PC-3 (cell line): ENCODE measurements at regions not wholly inside any gene's neighbourhood (a gene's known extent, or its start where the extent isn't known, plus 50 kb on each side); places are given as distances from the start of the nearest gene placed in this dataset.

ENCODE experiments used
- ATAC-seq: fragments of 200-7000 bp; cut with Tn5 transposase; 2 replicates; pipeline ENCODE4 v1.9.1; 2020; ENCODE audit warnings: mild to moderate bottlenecking, moderate library complexity
- BruUV-seq: library from RNA; stranded (reverse); fragments of 400-500 nt; replicated peaks from 2 replicates; lab custom pipeline; 2021; lab: Mats Ljungman, UMichigan
- CTCF ChIA-PET: fragments of 300-600 bp; sonication (Branson Sonifier 250); formaldehyde crosslinking; loops from one replicate; lab custom pipeline; 2022; ENCODE audit warnings: antibody characterized with exemption; lab: Charles Lee
- POLR2A ChIA-PET: fragments of 300-600 bp; sonication (Branson Sonifier 250); formaldehyde crosslinking; loops from one replicate; lab custom pipeline; 2022; ENCODE audit warnings: antibody characterized with exemption; ENCODE audit not compliant: unreplicated experiment; lab: Charles Lee
- DNase-seq: peaks from one replicate; pipeline ENCODE4 v3.0.0-alpha.2; 2015
- H2AFZ ChIP-seq: fragments of 300-600 bp; sonication (generic); 2 replicates; pipeline ENCODE4 v1.6.0; 2016; ENCODE audit warnings: antibody characterized with exemption, low read length
- H3F3A ChIP-seq: fragments of 300-600 bp; sonication (generic); one replicate; pipeline ENCODE4 v1.6.0; 2017; ENCODE audit warnings: antibody characterized with exemption, low read length, control low read depth, mild to moderate bottlenecking; ENCODE audit not compliant: unreplicated experiment
- H3K27ac ChIP-seq: fragments of 300-600 bp; sonication (generic); 2 replicates; pipeline ENCODE4 v1.5.1; 2016; ENCODE audit warnings: mild to moderate bottlenecking, low read length
- H3K27me3 ChIP-seq: fragments of 300-600 bp; sonication (generic); 2 replicates; pipeline ENCODE4 v1.6.1; 2016; ENCODE audit warnings: low read length, mixed read lengths
- H3K36me3 ChIP-seq: fragments of 300-600 bp; sonication (generic); 2 replicates; pipeline ENCODE4 v1.6.1; 2016; ENCODE audit warnings: low read depth, mixed run types, low read length, mixed read lengths
- H3K4me1 ChIP-seq: fragments of 300-600 bp; sonication (generic); 2 replicates; pipeline ENCODE4 v1.5.1; 2016; ENCODE audit warnings: low read length; ENCODE audit not compliant: insufficient read depth
- H3K4me2 ChIP-seq: fragments of 300-600 bp; sonication (generic); 2 replicates; pipeline ENCODE4 v1.6.0; 2016; ENCODE audit warnings: low read length
- H3K4me3 ChIP-seq: fragments of 300-600 bp; sonication (generic); 2 replicates; pipeline ENCODE4 v1.5.1; 2016; ENCODE audit warnings: mild to moderate bottlenecking, low read length, mixed read lengths
- H3K79me2 ChIP-seq: fragments of 300-600 bp; sonication (generic); 2 replicates; pipeline ENCODE4 v1.6.1; 2017; ENCODE audit warnings: low read length, mixed read lengths
- H3K9ac ChIP-seq: fragments of 300-600 bp; sonication (generic); 2 replicates; pipeline ENCODE4 v1.6.0; 2016; ENCODE audit warnings: mild to moderate bottlenecking, low read length
- H3K9me2 ChIP-seq: fragments of 300-600 bp; sonication (generic); replicated peaks from 2 replicates; pipeline ENCODE4 v1.6.1; 2016; ENCODE audit warnings: mixed run types, low read length, mixed read lengths
- H3K9me3 ChIP-seq: fragments of 300-600 bp; sonication (generic); 2 replicates; pipeline ENCODE4 v1.6.1; 2016; ENCODE audit warnings: low read length, mixed read lengths
- H4K20me1 ChIP-seq: fragments of 300-600 bp; sonication (generic); 2 replicates; pipeline ENCODE4 v1.6.1; 2016; ENCODE audit warnings: low read length, mixed read lengths
- EZH2 ChIP-seq: fragments of 300-600 bp; sonication (generic); IDR thresholded peaks from one replicate; pipeline ENCODE4 v1.6.1; 2017; ENCODE audit warnings: antibody characterized with exemption, mild to moderate bottlenecking, low read length; ENCODE audit not compliant: unreplicated experiment
- EZH2phosphoT487 ChIP-seq: fragments of 300-600 bp; sonication (generic); IDR thresholded peaks from 2 replicates; pipeline ENCODE4 v1.6.1; 2018; ENCODE audit warnings: mild to moderate bottlenecking, antibody characterized with exemption, low read length, borderline replicate concordance
- intact Hi-C: fragments of 100-400 bp; cut with micrococcal nuclease; formaldehyde crosslinking; loops from 2 replicates; pipeline ENCODE4 v1.9.0; 2023
- TF ChIP-seq, protein P1 (sequence below): fragments of 300-600 bp; sonication (generic); conservative IDR thresholded peaks from 2 replicates; pipeline ENCODE4 v1.5.1; 2017; ENCODE audit warnings: antibody characterized with exemption, low read depth, mild to moderate bottlenecking, low read length

DNA sequence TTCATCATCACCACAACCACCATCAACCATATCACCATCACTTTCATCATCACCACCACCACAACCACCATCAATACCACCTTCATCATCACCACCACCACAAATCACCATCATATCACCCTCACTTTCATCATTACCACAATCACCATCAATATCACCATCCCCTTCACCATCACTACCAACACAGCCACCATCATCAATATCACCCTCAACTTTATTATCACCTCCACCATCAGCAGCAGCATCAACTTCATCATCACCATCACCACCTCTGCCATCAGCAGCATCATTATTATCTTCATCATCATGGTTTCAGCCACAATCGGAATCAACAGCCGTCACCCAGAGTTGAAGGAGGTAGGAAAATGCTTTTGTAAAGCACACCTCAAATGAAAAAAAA, 225.7 kb upstream of the SULF2 start:
- H3K27me3 ChIP-seq: no peaks in the 10 kb centered on the region
- ChIA-PET CTCF (interaction anchor here (0.6 kb wide), 1 partner anchor 114 kb away, joined by 6 read pairs; no protein-coding TSS in a partner anchor), POLR2A (no interaction called here)
- no peak overlapping the region for H2AFZ ChIP-seq
- H3K9me3 ChIP-seq: peaks cover 14% of the 10 kb centered on the region; the same call in 1 of the 2 replicates
- H3K4me1 ChIP-seq: peaks cover 32% of the 10 kb centered on the region
- H4K20me1 ChIP-seq: no peaks in the 10 kb centered on the region
- no peak overlapping the region for H3K9ac ChIP-seq
- H3F3A ChIP-seq: no peaks in the 10 kb centered on the region
- intact Hi-C loops: loop anchor here (10.0 kb wide), 3 partner anchors 174 to 284 kb away; partner anchors contain the start of gene SULF2
- no peaks in the 10 kb centered on the region for H3K79me2 ChIP-seq
- BruUV-seq: no TSS peak
- TF ChIP-seq EZH2 (no peak), EZH2phosphoT487 (no peak)
- DNase-seq (no peak), ATAC-seq (no peak)
- no peaks in the 10 kb centered on the region for H3K9me2 ChIP-seq
- H3K27ac ChIP-seq: no peak overlapping the region
- peaks cover 5% of the 10 kb centered on the region; the same call in 1 of the 2 replicates for H3K36me3 ChIP-seq
- no peak overlapping the region for H3K4me2 ChIP-seq
- H3K4me3 ChIP-seq: no peak overlapping the region

DNA sequence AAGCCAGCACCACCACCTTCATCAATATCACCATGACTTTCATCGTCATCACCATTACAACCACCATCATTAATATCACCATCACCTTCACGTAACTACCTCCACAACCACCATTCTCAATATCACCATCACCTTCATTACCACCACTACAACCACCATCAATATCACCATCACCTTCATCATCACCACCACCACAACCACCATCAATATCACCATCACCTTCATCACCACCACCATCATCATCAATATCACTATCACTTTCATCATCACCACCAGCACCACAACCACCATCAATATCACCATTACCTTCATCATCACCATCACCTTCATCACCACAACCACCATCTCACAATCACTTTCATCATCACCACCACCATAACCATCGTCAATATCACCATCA, 225.3 kb upstream of the SULF2 start:
- no TSS peak for BruUV-seq
- Histone ChIP-seq H2AFZ (no peak overlapping the region), H4K20me1 (no peaks in the 10 kb centered on the region), H3K36me3 (peaks cover 5% of the 10 kb centered on the region; the same call in 1 of the 2 replicates), H3K4me3 (no peak overlapping the region), H3K79me2 (no peaks in the 10 kb centered on the region), H3K27me3 (no peaks in the 10 kb centered on the region), H3F3A (no peaks in the 10 kb centered on the region), H3K9me3 (peaks cover 14% of the 10 kb centered on the region; the same call in 1 of the 2 replicates), H3K27ac (no peak overlapping the region), H3K4me1 (peaks cover 30% of the 10 kb centered on the region), H3K4me2 (no peak overlapping the region), H3K9me2 (no peaks in the 10 kb centered on the region), H3K9ac (no peak overlapping the region)
- no peak for TF ChIP-seq EZH2
- TF ChIP-seq, protein P1, sequence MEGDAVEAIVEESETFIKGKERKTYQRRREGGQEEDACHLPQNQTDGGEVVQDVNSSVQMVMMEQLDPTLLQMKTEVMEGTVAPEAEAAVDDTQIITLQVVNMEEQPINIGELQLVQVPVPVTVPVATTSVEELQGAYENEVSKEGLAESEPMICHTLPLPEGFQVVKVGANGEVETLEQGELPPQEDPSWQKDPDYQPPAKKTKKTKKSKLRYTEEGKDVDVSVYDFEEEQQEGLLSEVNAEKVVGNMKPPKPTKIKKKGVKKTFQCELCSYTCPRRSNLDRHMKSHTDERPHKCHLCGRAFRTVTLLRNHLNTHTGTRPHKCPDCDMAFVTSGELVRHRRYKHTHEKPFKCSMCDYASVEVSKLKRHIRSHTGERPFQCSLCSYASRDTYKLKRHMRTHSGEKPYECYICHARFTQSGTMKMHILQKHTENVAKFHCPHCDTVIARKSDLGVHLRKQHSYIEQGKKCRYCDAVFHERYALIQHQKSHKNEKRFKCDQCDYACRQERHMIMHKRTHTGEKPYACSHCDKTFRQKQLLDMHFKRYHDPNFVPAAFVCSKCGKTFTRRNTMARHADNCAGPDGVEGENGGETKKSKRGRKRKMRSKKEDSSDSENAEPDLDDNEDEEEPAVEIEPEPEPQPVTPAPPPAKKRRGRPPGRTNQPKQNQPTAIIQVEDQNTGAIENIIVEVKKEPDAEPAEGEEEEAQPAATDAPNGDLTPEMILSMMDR: no peak
- TF ChIP-seq EZH2phosphoT487: no peak
- ChIA-PET POLR2A (no interaction called here), CTCF (no interaction called here)
- ATAC-seq (no peak), DNase-seq (no peak)
- intact Hi-C loops: loop anchor here (10.0 kb wide), 3 partner anchors 174 to 284 kb away; partner anchors contain the start of gene SULF2

- H3K79me2 ChIP-seq: no peaks in the 10 kb centered on the region
- no peaks in the 10 kb centered on the region for H3F3A ChIP-seq
- H3K27ac ChIP-seq: no peak overlapping the region
- ATAC-seq (no peak), DNase-seq (no peak)
- H3K9ac ChIP-seq: no peak overlapping the region
- no peaks in the 10 kb centered on the region for H3K27me3 ChIP-seq
- no TSS peak for BruUV-seq
- H3K9me3 ChIP-seq: peaks cover 14% of the 10 kb centered on the region; the same call in 1 of the 2 replicates
- intact Hi-C loops: no loop called here
- H3K36me3 ChIP-seq: peaks cover 5% of the 10 kb centered on the region; the same call in 1 of the 2 replicates
- H3K4me2 ChIP-seq: no peak overlapping the region
- TF ChIP-seq, protein P1: no peak
- no peak for TF ChIP-seq EZH2
- TF ChIP-seq EZH2phosphoT487: no peak
- H3K4me1 ChIP-seq: peaks cover 19% of the 10 kb centered on the region
- no peaks in the 10 kb centered on the region for H4K20me1 ChIP-seq
- no peak overlapping the region for H2AFZ ChIP-seq
- ChIA-PET CTCF (no interaction called here), POLR2A (no interaction called here)
- H3K4me3 ChIP-seq: no peak overlapping the region
- H3K9me2 ChIP-seq: no peaks in the 10 kb centered on the region
These were observed 223.7 kb upstream of the SULF2 start for GRCh38 chr20:48008850-48009515.
